ENCODE measurements at regions not wholly inside any gene's neighbourhood (a gene's known extent, or its start where the extent isn't known, plus 50 kb on each side); places are given as distances from the start of the nearest gene placed in this dataset.

- TF ChIP-seq POLR2AphosphoS5 (IDR thresholded peaks at IDR 0.05; ENCODE audit: low read depth, low read length) (no peak), POU2F2 (IDR thresholded peaks at IDR 0.05; ENCODE audit: low read depth, low read length) (no peak), SPI1 (IDR thresholded peaks at IDR 0.05; ENCODE audit: low read depth, low read length) (no peak), PAX5 (IDR thresholded peaks at IDR 0.05; ENCODE audit: insufficient read depth, low read length, severe bottlenecking) (no peak), POLR2A (IDR thresholded peaks at IDR 0.05; ENCODE audit: low read depth, low read length) (no peak), TAF1 (IDR thresholded peaks at IDR 0.05; ENCODE audit: low read depth, low read length) (no peak)
- DNase-seq (ENCODE audit: insufficient read length, low spot score) (no peak), FAIRE-seq (no peak)
Observed at GRCh38 chr3:83251490-83251889, 1490.0 kb upstream of the GBE1 start.

- no peak for TF ChIP-seq TAF1 (IDR thresholded peaks at IDR 0.05; ENCODE audit: low read depth, low read length)
- no peak for TF ChIP-seq PAX5 (IDR thresholded peaks at IDR 0.05; ENCODE audit: insufficient read depth, low read length, severe bottlenecking)
- TF ChIP-seq POLR2A (IDR thresholded peaks at IDR 0.05; ENCODE audit: low read depth, low read length): no peak
- no peak for TF ChIP-seq SPI1 (IDR thresholded peaks at IDR 0.05; ENCODE audit: low read depth, low read length)
- no peak for TF ChIP-seq POU2F2 (IDR thresholded peaks at IDR 0.05; ENCODE audit: low read depth, low read length)
- TF ChIP-seq POLR2AphosphoS5 (IDR thresholded peaks at IDR 0.05; ENCODE audit: low read depth, low read length): no peak
- DNase-seq (ENCODE audit: insufficient read length, low spot score): no peak
- no peak for FAIRE-seq
Observed at GRCh38 chr3:83250613-83251012, 1489.2 kb upstream of the GBE1 start.

- no peak for DNase-seq (ENCODE audit: insufficient read length, low spot score)
- TF ChIP-seq POLR2A (IDR thresholded peaks at IDR 0.05; ENCODE audit: low read depth, low read length) (no peak), SPI1 (IDR thresholded peaks at IDR 0.05; ENCODE audit: low read depth, low read length) (peak; percentile 72)
- FAIRE-seq: no peak
Observed at GRCh38 chr3:83248454-83248853, 1487.0 kb upstream of the GBE1 start.

GRCh38 chr3:83235180-83235814 is 1473.9 kb upstream of the GBE1 start:
- DNase-seq (ENCODE audit: insufficient read length, low spot score) (no peak), FAIRE-seq (no peak)
- no peak for TF ChIP-seq SPI1 (IDR thresholded peaks at IDR 0.05; ENCODE audit: low read depth, low read length)
- no peak for TF ChIP-seq POU2F2 (IDR thresholded peaks at IDR 0.05; ENCODE audit: low read depth, low read length)
- TF ChIP-seq POLR2AphosphoS5 (IDR thresholded peaks at IDR 0.05; ENCODE audit: low read depth, low read length): no peak
- no peak for TF ChIP-seq POLR2A (IDR thresholded peaks at IDR 0.05; ENCODE audit: low read depth, low read length)
- no peak for TF ChIP-seq TAF1 (IDR thresholded peaks at IDR 0.05; ENCODE audit: low read depth, low read length)
- TF ChIP-seq PAX5 (IDR thresholded peaks at IDR 0.05; ENCODE audit: insufficient read depth, low read length, severe bottlenecking): no peak

GRCh38 chr3:83233715-83234114 is 1472.3 kb upstream of the GBE1 start:
- no peak for DNase-seq (ENCODE audit: insufficient read length, low spot score)
- TF ChIP-seq PAX5 (IDR thresholded peaks at IDR 0.05; ENCODE audit: insufficient read depth, low read length, severe bottlenecking) (no peak), POU2F2 (IDR thresholded peaks at IDR 0.05; ENCODE audit: low read depth, low read length) (no peak), POLR2AphosphoS5 (IDR thresholded peaks at IDR 0.05; ENCODE audit: low read depth, low read length) (no peak), POLR2A (IDR thresholded peaks at IDR 0.05; ENCODE audit: low read depth, low read length) (no peak), TAF1 (IDR thresholded peaks at IDR 0.05; ENCODE audit: low read depth, low read length) (no peak), SPI1 (IDR thresholded peaks at IDR 0.05; ENCODE audit: low read depth, low read length) (no peak)
- FAIRE-seq: no peak

GRCh38 chr3:83230841-83231240 is 1469.4 kb upstream of the GBE1 start:
- DNase-seq (ENCODE audit: insufficient read length, low spot score): no peak
- no peak for FAIRE-seq
- TF ChIP-seq POU2F2 (IDR thresholded peaks at IDR 0.05; ENCODE audit: low read depth, low read length): no peak
- no peak for TF ChIP-seq TAF1 (IDR thresholded peaks at IDR 0.05; ENCODE audit: low read depth, low read length)
- no peak for TF ChIP-seq POLR2AphosphoS5 (IDR thresholded peaks at IDR 0.05; ENCODE audit: low read depth, low read length)
- no peak for TF ChIP-seq SPI1 (IDR thresholded peaks at IDR 0.05; ENCODE audit: low read depth, low read length)
- TF ChIP-seq POLR2A (IDR thresholded peaks at IDR 0.05; ENCODE audit: low read depth, low read length): no peak

- no peak for FAIRE-seq
- TF ChIP-seq PAX5 (IDR thresholded peaks at IDR 0.05; ENCODE audit: insufficient read depth, low read length, severe bottlenecking) (no peak), TAF1 (IDR thresholded peaks at IDR 0.05; ENCODE audit: low read depth, low read length) (no peak), POU2F2 (IDR thresholded peaks at IDR 0.05; ENCODE audit: low read depth, low read length) (no peak), POLR2AphosphoS5 (IDR thresholded peaks at IDR 0.05; ENCODE audit: low read depth, low read length) (no peak), SPI1 (IDR thresholded peaks at IDR 0.05; ENCODE audit: low read depth, low read length) (no peak), POLR2A (IDR thresholded peaks at IDR 0.05; ENCODE audit: low read depth, low read length) (no peak)
- DNase-seq (ENCODE audit: insufficient read length, low spot score): no peak
Observed at GRCh38 chr3:83230376-83230775, 1468.9 kb upstream of the GBE1 start.

GRCh38 chr3:83226751-83227150 is 1465.3 kb upstream of the GBE1 start:
- FAIRE-seq: no peak
- no peak for TF ChIP-seq PAX5 (IDR thresholded peaks at IDR 0.05; ENCODE audit: insufficient read depth, low read length, severe bottlenecking)
- TF ChIP-seq POLR2AphosphoS5 (IDR thresholded peaks at IDR 0.05; ENCODE audit: low read depth, low read length): no peak
- TF ChIP-seq POU2F2 (IDR thresholded peaks at IDR 0.05; ENCODE audit: low read depth, low read length): no peak
- no peak for TF ChIP-seq POLR2A (IDR thresholded peaks at IDR 0.05; ENCODE audit: low read depth, low read length)
- TF ChIP-seq SPI1 (IDR thresholded peaks at IDR 0.05; ENCODE audit: low read depth, low read length): no peak
- TF ChIP-seq TAF1 (IDR thresholded peaks at IDR 0.05; ENCODE audit: low read depth, low read length): no peak
- DNase-seq (ENCODE audit: insufficient read length, low spot score): no peak

- DNase-seq (ENCODE audit: insufficient read length, low spot score) (no peak), FAIRE-seq (no peak)
- TF ChIP-seq TAF1 (IDR thresholded peaks at IDR 0.05; ENCODE audit: low read depth, low read length) (no peak), SPI1 (IDR thresholded peaks at IDR 0.05; ENCODE audit: low read depth, low read length) (no peak), POU2F2 (IDR thresholded peaks at IDR 0.05; ENCODE audit: low read depth, low read length) (no peak), PAX5 (IDR thresholded peaks at IDR 0.05; ENCODE audit: insufficient read depth, low read length, severe bottlenecking) (no peak)
Observed at GRCh38 chr3:83224101-83224868, 1462.8 kb upstream of the GBE1 start.

Measured in GM12891 (cell line).